ENCODE measurements at regions not wholly inside any gene's neighbourhood (a gene's known extent, or its start where the extent isn't known, plus 50 kb on each side); places are given as distances from the start of the nearest gene placed in this dataset.

DNA sequence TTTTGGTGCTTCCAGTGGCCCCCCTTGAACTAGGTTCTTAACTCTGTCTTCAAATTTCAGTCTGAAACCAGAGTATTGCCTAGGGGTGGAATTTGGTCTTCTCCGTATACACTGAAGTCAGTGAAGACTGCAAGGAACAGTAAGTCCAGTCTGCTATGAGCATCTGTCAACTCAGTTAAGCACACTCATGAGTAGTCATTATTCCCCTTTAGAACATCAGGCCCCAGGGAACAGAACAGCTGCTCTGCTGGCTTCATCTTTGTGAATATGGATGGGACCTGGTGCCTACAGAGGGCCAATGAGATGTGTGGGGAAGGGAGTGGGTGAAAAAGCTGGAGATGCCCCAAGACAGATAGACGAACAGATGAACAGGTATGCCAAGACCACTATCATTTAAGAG lies 85.2 kb upstream of the PRR23C start:
- TF ChIP-seq CTCF (conservative IDR thresholded peaks at IDR 0.05 in 1 of 2, IDR thresholded peaks at IDR 0.05 in 1 of 2; ENCODE audit: low read depth in 1 of 2, low read length in 2 of 2) (no peak), EZH2 (IDR thresholded peaks at IDR 0.05; ENCODE audit: low read length, missing control alignments) (no peak)

Measured in fibroblast of lung (primary cell).